GM18505 (cell line): ENCODE measurements at regions not wholly inside any gene's neighbourhood (a gene's known extent, or its start where the extent isn't known, plus 50 kb on each side); places are given as distances from the start of the nearest gene placed in this dataset.

Experiments
- ATAC-seq: cut with Tn5 transposase; IDR thresholded peaks from one replicate; pipeline ENCODE4 v1.9.1; 2021; ENCODE audit not compliant: unreplicated experiment
- POLR2A ChIP-seq: IDR thresholded peaks from 4 replicates; pipeline ENCODE4 v1.6.1; 2011; ENCODE audit warnings: borderline replicate concordance; ENCODE audit not compliant: insufficient read depth, insufficient read length; ENCODE audit errors: extremely low read depth

DNA sequence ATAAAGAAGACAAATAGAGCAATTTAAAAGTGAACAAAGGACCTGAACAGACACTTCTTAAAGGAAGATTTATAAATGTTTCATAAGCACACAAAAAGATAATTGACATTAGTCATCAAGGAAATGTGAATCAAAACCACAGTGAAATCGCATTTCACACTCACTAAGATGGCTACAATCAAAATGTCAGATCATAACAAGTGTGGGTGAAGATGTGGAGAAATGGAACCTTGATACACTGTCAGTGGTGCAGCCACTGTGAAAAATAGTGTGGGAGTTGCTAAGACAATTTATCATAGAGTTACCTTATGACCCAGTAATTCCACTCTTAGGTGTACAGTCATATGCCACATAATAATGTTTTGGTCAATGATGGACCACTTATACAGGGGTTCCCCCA, 54.5 kb upstream of the HTR4 start:
- TF ChIP-seq POLR2A, result no peak
- ATAC-seq, result no peak

DNA sequence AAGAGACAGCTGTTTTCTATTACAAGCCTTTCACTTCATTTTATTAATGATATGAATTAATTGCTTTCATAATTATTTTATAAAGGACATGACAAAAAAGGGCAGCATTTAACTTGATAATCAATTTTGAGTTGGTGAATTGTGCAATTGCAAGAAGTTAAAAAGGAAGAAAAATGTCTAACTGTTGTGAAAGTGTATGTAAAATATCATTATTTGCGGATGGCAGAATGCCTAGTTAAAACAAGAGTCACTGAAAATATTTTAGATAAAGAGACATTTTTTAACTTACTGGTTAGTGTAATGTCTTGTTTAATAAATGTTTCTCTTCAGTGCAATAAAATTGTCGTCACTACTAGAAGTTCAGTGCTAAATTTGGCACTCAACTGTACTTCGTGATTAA, 57.6 kb upstream of the HTR4 start:
- no peak for TF ChIP-seq POLR2A
- no peak for ATAC-seq

- no peak for TF ChIP-seq POLR2A
- ATAC-seq, result no peak
Measured at GRCh38 chr5:148713735-148714508, 59.6 kb upstream of the HTR4 start.

GRCh38 chr5:148716716-148717115, 62.4 kb upstream of the HTR4 start:
- no peak for ATAC-seq
- TF ChIP-seq POLR2A, result no peak

- no peak for TF ChIP-seq POLR2A
- no peak for ATAC-seq
Measured at GRCh38 chr5:148717668-148718067, 63.3 kb upstream of the HTR4 start.

- ATAC-seq, result no peak
- TF ChIP-seq POLR2A, result no peak
Measured at GRCh38 chr5:148719605-148720004, 65.3 kb upstream of the HTR4 start.

DNA sequence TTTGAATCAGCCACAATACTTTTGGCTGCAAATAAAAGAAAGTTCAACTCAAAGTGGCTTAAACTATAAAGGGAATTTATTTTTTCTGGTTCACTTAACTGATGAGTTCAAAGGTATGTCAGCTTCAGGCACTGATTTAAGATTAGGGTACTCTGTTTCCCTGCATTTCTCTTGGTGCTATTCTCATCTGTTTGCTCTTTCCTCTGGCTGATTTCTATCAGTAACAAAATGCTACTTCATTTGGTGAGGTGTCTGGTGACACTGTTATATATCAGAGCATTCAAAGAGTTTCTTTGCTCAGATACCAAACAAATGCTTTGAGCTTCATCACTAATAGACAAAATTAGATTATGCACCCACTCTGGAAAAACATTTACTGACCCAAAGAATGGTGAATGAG, 65.9 kb upstream of the HTR4 start:
- ATAC-seq, result no peak
- no peak for TF ChIP-seq POLR2A

DNA sequence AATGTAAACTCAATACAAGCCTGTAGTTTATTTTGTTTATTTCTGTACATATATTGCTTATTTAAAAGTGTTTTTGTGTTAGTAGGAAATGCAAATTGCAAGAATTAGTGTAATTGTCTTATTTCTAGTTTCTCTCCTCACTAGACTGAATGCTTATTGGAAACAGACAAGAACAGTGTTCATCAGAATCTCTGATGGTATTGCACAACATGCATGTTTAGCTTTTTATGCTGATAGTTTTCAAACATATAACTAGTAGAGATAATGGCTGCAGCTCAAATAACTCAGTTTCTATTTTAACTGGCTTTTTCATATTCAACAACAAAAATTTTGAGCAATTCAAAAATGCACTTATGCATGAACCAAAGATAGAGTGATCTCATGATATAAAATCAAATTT, 68.8 kb upstream of the HTR4 start:
- no peak for TF ChIP-seq POLR2A
- ATAC-seq, result no peak

DNA sequence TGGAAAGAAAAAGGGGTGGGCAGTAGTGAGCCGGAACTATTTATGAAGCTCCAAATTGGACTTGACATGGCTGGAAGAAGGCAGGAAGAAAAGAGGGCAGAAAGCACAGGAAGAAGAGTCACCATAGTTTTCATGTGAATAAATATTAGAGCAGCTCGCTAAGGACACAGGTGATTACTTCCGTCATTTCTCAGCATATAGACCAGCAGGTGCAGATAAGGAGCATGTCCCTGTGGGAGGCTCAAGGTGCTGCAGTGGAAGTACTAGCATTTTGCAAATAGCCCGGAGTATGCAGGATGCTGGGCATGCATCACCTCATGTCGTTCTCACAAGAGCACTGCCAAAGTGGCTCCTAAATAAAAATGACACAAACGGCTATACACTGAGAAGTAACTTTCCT, 71.3 kb upstream of the HTR4 start:
- no peak for TF ChIP-seq POLR2A
- no peak for ATAC-seq

GRCh38 chr5:148729182-148729581, 74.9 kb upstream of the HTR4 start:
- TF ChIP-seq POLR2A, result no peak
- no peak for ATAC-seq

- ATAC-seq, result no peak
- TF ChIP-seq POLR2A, result no peak
Measured at GRCh38 chr5:148730270-148730669, 75.9 kb upstream of the HTR4 start.

GRCh38 chr5:148730942-148731898, 76.9 kb upstream of the HTR4 start:
- no peak for TF ChIP-seq POLR2A
- peak; percentile 91 for ATAC-seq

GRCh38 chr5:148732692-148733091, 78.4 kb upstream of the HTR4 start:
- no peak for ATAC-seq
- no peak for TF ChIP-seq POLR2A
